Loucy (cell line): ENCODE measurements at regions not wholly inside any gene's neighbourhood (a gene's known extent, or its start where the extent isn't known, plus 50 kb on each side); places are given as distances from the start of the nearest gene placed in this dataset.

Source experiments
- H2AFZ ChIP-seq: fragments of 200-600 bp; sonication (generic); 2 replicates; pipeline ENCODE4 v1.6.0; 2016; ENCODE audit warnings: antibody characterized with exemption, mild to moderate bottlenecking, low read length, moderate library complexity
- H3F3A ChIP-seq: fragments of 200-600 bp; 2 replicates; pipeline ENCODE4 v1.6.0; 2016; ENCODE audit warnings: antibody characterized with exemption, low read depth, mild to moderate bottlenecking
- H3K27me3 ChIP-seq: fragments of 200-600 bp; sonication (generic); 2 replicates; pipeline ENCODE4 v1.6.1; 2014; ENCODE audit warnings: low read length, mild to moderate bottlenecking; ENCODE audit not compliant: insufficient read depth, poor library complexity, severe bottlenecking
- H3K36me3 ChIP-seq: fragments of 200-600 bp; sonication (generic); 2 replicates; pipeline ENCODE4 v1.6.1; 2016; ENCODE audit warnings: low read length; ENCODE audit not compliant: insufficient read depth
- H3K4me1 ChIP-seq: fragments of 200-600 bp; sonication (generic); 2 replicates; pipeline ENCODE4 v1.5.1; 2014; ENCODE audit warnings: low read length, mild to moderate bottlenecking; ENCODE audit not compliant: insufficient read depth, poor library complexity, severe bottlenecking
- H3K4me2 ChIP-seq: fragments of 200-600 bp; sonication (generic); 2 replicates; pipeline ENCODE4 v1.6.0; 2014; ENCODE audit warnings: antibody characterized with exemption, low read length, low read depth, mild to moderate bottlenecking; ENCODE audit not compliant: poor library complexity, severe bottlenecking
- H3K4me3 ChIP-seq: fragments of 200-600 bp; sonication (generic); 2 replicates; pipeline ENCODE4 v1.5.1; 2014; ENCODE audit warnings: low read length, mild to moderate bottlenecking, mixed read lengths; ENCODE audit not compliant: poor library complexity, severe bottlenecking
- H3K79me2 ChIP-seq: fragments of 200-600 bp; sonication (generic); 2 replicates; pipeline ENCODE4 v1.6.1; 2014; ENCODE audit warnings: low read length; ENCODE audit not compliant: insufficient read depth
- H3K9ac ChIP-seq: fragments of 200-600 bp; sonication (generic); 2 replicates; pipeline ENCODE4 v1.6.0; 2014; ENCODE audit warnings: mild to moderate bottlenecking, low read depth, low read length, moderate library complexity; ENCODE audit not compliant: poor library complexity, severe bottlenecking
- H3K9me2 ChIP-seq: fragments of 200-600 bp; sonication (generic); replicated peaks from 2 replicates; pipeline ENCODE4 v1.6.1; 2016; ENCODE audit warnings: low read depth, low read length, mixed read lengths
- H3K9me3 ChIP-seq: fragments of 200-600 bp; sonication (generic); 2 replicates; pipeline ENCODE4 v1.6.1; 2014; ENCODE audit warnings: mild to moderate bottlenecking, antibody characterized with exemption, low read length, low read depth; ENCODE audit not compliant: insufficient read depth
- H4K20me1 ChIP-seq: fragments of 200-600 bp; sonication (generic); 2 replicates; pipeline ENCODE4 v1.6.0; 2014; ENCODE audit warnings: antibody characterized with exemption, low read length, mild to moderate bottlenecking; ENCODE audit not compliant: insufficient read depth, poor library complexity, severe bottlenecking
- EZH2phosphoT487 ChIP-seq: fragments of 200-600 bp; IDR thresholded peaks from 2 replicates; pipeline ENCODE4 v1.6.1; 2018; ENCODE audit warnings: antibody characterized with exemption, mild to moderate bottlenecking, moderate library complexity, borderline replicate concordance
- TF ChIP-seq, protein P1 (sequence below): fragments of 200-600 bp; sonication (generic); conservative IDR thresholded peaks from 2 replicates; pipeline ENCODE4 v1.5.1; 2014; ENCODE audit warnings: mild to moderate bottlenecking, antibody characterized with exemption, low read length

DNA sequence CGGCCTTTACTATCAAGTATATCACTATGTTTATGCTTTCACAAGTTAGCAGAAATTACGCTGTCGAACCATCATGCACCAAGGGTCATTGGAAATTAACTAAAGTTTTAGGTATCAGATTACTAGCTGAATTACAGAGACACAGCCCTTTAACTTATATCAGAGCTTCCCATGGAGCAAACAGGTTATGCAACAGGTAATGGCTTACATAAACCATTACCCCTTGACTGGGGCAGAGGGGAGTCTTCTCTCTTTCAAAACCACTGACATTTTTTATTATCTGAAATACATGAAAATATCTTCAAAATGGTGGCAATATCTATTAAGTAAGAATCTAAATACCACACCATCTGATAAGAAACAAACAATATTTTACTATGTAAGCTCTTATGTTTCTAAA is 1692.9 kb upstream of the SLC10A2 start:
- H3K4me3 ChIP-seq: no peak overlapping the region
- no peak overlapping the region for H2AFZ ChIP-seq
- H3K79me2 ChIP-seq: no peaks in the 10 kb centered on the region
- H3K4me2 ChIP-seq: no peak overlapping the region
- H3K27me3 ChIP-seq: no peaks in the 10 kb centered on the region
- no peaks in the 10 kb centered on the region for H3K4me1 ChIP-seq
- TF ChIP-seq, protein P1, sequence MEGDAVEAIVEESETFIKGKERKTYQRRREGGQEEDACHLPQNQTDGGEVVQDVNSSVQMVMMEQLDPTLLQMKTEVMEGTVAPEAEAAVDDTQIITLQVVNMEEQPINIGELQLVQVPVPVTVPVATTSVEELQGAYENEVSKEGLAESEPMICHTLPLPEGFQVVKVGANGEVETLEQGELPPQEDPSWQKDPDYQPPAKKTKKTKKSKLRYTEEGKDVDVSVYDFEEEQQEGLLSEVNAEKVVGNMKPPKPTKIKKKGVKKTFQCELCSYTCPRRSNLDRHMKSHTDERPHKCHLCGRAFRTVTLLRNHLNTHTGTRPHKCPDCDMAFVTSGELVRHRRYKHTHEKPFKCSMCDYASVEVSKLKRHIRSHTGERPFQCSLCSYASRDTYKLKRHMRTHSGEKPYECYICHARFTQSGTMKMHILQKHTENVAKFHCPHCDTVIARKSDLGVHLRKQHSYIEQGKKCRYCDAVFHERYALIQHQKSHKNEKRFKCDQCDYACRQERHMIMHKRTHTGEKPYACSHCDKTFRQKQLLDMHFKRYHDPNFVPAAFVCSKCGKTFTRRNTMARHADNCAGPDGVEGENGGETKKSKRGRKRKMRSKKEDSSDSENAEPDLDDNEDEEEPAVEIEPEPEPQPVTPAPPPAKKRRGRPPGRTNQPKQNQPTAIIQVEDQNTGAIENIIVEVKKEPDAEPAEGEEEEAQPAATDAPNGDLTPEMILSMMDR: no peak
- no peak for TF ChIP-seq EZH2phosphoT487
- no peaks in the 10 kb centered on the region for H4K20me1 ChIP-seq
- no peaks in the 10 kb centered on the region for H3K9me2 ChIP-seq
- no peak overlapping the region for H3K9ac ChIP-seq
- no peaks in the 10 kb centered on the region for H3K9me3 ChIP-seq
- no peaks in the 10 kb centered on the region for H3F3A ChIP-seq
- H3K36me3 ChIP-seq: no peaks in the 10 kb centered on the region

GRCh38 chr13:104757712-104758111 is 1691.5 kb upstream of the SLC10A2 start:
- TF ChIP-seq, protein P1: no peak
- TF ChIP-seq EZH2phosphoT487: no peak

DNA sequence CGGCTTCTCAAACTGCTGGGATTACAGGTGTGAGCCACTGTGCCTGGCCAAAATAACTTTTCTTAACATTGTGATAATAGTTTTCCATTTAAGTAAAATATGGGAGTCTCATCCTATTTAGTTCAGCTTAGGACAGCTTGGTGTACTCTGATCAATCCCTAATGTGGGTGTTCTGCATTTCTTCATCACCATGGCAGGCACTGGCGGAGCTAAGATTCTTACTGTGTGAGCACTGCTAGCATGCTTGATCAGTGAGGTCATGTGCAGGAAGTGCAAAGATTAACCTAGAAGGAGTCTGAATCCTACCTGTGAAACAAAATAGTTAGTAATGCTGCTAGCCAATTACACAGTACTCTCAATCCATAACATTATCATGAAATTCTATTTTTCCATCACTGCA is 1684.2 kb upstream of the SLC10A2 start:
- no peak overlapping the region for H2AFZ ChIP-seq
- H3K9me3 ChIP-seq: no peaks in the 10 kb centered on the region
- no peaks in the 10 kb centered on the region for H4K20me1 ChIP-seq
- H3F3A ChIP-seq: no peaks in the 10 kb centered on the region
- no peaks in the 10 kb centered on the region for H3K9me2 ChIP-seq
- H3K4me3 ChIP-seq: no peak overlapping the region
- H3K79me2 ChIP-seq: no peaks in the 10 kb centered on the region
- no peaks in the 10 kb centered on the region for H3K27me3 ChIP-seq
- H3K9ac ChIP-seq: no peak overlapping the region
- no peak overlapping the region for H3K4me2 ChIP-seq
- H3K36me3 ChIP-seq: no peaks in the 10 kb centered on the region
- TF ChIP-seq, protein P1: no peak
- TF ChIP-seq EZH2phosphoT487: no peak
- H3K4me1 ChIP-seq: no peaks in the 10 kb centered on the region

More at GRCh38 chr13:104757712-104758111, 1691.5 kb upstream of the SLC10A2 start:
- Histone ChIP-seq H2AFZ (no peak overlapping the region), H3K9ac (no peak overlapping the region), H3K9me3 (no peaks in the 10 kb centered on the region), H3K27me3 (no peaks in the 10 kb centered on the region), H3K9me2 (no peaks in the 10 kb centered on the region), H3K4me3 (no peak overlapping the region), H3F3A (no peaks in the 10 kb centered on the region), H3K79me2 (no peaks in the 10 kb centered on the region), H3K4me1 (no peaks in the 10 kb centered on the region), H4K20me1 (no peaks in the 10 kb centered on the region), H3K36me3 (no peaks in the 10 kb centered on the region), H3K4me2 (no peak overlapping the region)
